ENCODE measurements at regions not wholly inside any gene's neighbourhood (a gene's known extent, or its start where the extent isn't known, plus 50 kb on each side); places are given as distances from the start of the nearest gene placed in this dataset.

- Mint-ChIP-seq H3K4me1 (ENCODE audit: low read depth, unreplicated experiment) (no peaks in the 10 kb centered on the region), H3K9me3 (ENCODE audit: low read depth, unreplicated experiment) (peaks cover 5% of the 10 kb centered on the region), H3K27me3 (ENCODE audit: unreplicated experiment) (no peaks in the 10 kb centered on the region), H3K27ac (ENCODE audit: unreplicated experiment) (no peak overlapping the region), H3K4me3 (ENCODE audit: low read depth, unreplicated experiment) (no peak overlapping the region), H3K36me3 (ENCODE audit: insufficient read depth, unreplicated experiment) (no peaks in the 10 kb centered on the region)
- BruUV-seq (replicated peaks): no TSS peak
- CTCF ChIA-PET: no interaction called here
- intact Hi-C loops (cut with micrococcal nuclease; ENCODE audit: unreplicated experiment): no loop called here
- DNase-seq: no peak
- TF ChIP-seq, protein P1, sequence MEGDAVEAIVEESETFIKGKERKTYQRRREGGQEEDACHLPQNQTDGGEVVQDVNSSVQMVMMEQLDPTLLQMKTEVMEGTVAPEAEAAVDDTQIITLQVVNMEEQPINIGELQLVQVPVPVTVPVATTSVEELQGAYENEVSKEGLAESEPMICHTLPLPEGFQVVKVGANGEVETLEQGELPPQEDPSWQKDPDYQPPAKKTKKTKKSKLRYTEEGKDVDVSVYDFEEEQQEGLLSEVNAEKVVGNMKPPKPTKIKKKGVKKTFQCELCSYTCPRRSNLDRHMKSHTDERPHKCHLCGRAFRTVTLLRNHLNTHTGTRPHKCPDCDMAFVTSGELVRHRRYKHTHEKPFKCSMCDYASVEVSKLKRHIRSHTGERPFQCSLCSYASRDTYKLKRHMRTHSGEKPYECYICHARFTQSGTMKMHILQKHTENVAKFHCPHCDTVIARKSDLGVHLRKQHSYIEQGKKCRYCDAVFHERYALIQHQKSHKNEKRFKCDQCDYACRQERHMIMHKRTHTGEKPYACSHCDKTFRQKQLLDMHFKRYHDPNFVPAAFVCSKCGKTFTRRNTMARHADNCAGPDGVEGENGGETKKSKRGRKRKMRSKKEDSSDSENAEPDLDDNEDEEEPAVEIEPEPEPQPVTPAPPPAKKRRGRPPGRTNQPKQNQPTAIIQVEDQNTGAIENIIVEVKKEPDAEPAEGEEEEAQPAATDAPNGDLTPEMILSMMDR (IDR thresholded peaks at IDR 0.05; ENCODE audit: unreplicated experiment): no peak
Observed at GRCh38 chr7:81140775-81141174, 221.9 kb upstream of the SEMA3C start.

DNA sequence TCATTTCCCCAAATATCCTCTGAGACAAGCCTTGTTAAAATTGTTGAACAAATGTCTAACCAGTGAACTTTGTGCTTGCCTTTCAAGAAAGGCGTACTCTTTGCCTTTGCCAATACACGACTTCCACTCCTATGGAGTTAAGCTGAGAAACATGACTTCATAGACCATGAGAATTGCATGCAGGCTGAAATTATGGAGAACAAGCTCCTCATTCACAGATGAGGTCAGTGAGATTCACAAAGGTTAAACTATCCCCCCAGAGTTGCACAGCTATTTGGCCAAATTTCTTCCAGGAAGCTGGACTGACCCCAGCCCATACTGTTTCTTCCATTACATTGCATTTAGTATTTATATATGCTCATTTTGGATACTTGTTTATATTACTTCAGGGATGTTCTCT lies 221.4 kb upstream of the SEMA3C start:
- Mint-ChIP-seq H3K9me3 (ENCODE audit: low read depth, unreplicated experiment) (peaks cover 5% of the 10 kb centered on the region), H3K27ac (ENCODE audit: unreplicated experiment) (no peak overlapping the region), H3K4me1 (ENCODE audit: low read depth, unreplicated experiment) (no peaks in the 10 kb centered on the region), H3K4me3 (ENCODE audit: low read depth, unreplicated experiment) (no peak overlapping the region), H3K36me3 (ENCODE audit: insufficient read depth, unreplicated experiment) (no peaks in the 10 kb centered on the region), H3K27me3 (ENCODE audit: unreplicated experiment) (no peaks in the 10 kb centered on the region)
- intact Hi-C loops (cut with micrococcal nuclease; ENCODE audit: unreplicated experiment): no loop called here
- no TSS peak for BruUV-seq (replicated peaks)
- TF ChIP-seq, protein P1 (IDR thresholded peaks at IDR 0.05; ENCODE audit: unreplicated experiment): no peak
- CTCF ChIA-PET: no interaction called here
- DNase-seq: no peak

- Mint-ChIP-seq H3K4me3 (ENCODE audit: low read depth, unreplicated experiment) (no peak overlapping the region), H3K36me3 (ENCODE audit: insufficient read depth, unreplicated experiment) (no peaks in the 10 kb centered on the region), H3K27ac (ENCODE audit: unreplicated experiment) (no peak overlapping the region), H3K9me3 (ENCODE audit: low read depth, unreplicated experiment) (peaks cover 3% of the 10 kb centered on the region), H3K4me1 (ENCODE audit: low read depth, unreplicated experiment) (no peaks in the 10 kb centered on the region), H3K27me3 (ENCODE audit: unreplicated experiment) (no peaks in the 10 kb centered on the region)
- DNase-seq: no peak
- TF ChIP-seq, protein P1 (IDR thresholded peaks at IDR 0.05; ENCODE audit: unreplicated experiment): no peak
- CTCF ChIA-PET: no interaction called here
- no TSS peak for BruUV-seq (replicated peaks)
- intact Hi-C loops (cut with micrococcal nuclease; ENCODE audit: unreplicated experiment): no loop called here
Observed at GRCh38 chr7:81138870-81139269, 220.0 kb upstream of the SEMA3C start.

GRCh38 chr7:81135324-81135723 lies 216.5 kb upstream of the SEMA3C start:
- TF ChIP-seq, protein P1 (IDR thresholded peaks at IDR 0.05; ENCODE audit: unreplicated experiment): no peak
- Mint-ChIP-seq H3K9me3 (ENCODE audit: low read depth, unreplicated experiment) (peaks cover 3% of the 10 kb centered on the region), H3K36me3 (ENCODE audit: insufficient read depth, unreplicated experiment) (no peaks in the 10 kb centered on the region), H3K27me3 (ENCODE audit: unreplicated experiment) (no peaks in the 10 kb centered on the region), H3K27ac (ENCODE audit: unreplicated experiment) (no peak overlapping the region), H3K4me1 (ENCODE audit: low read depth, unreplicated experiment) (no peaks in the 10 kb centered on the region), H3K4me3 (ENCODE audit: low read depth, unreplicated experiment) (no peak overlapping the region)
- DNase-seq: no peak
- no TSS peak for BruUV-seq (replicated peaks)
- CTCF ChIA-PET: no interaction called here
- intact Hi-C loops (cut with micrococcal nuclease; ENCODE audit: unreplicated experiment): no loop called here

GRCh38 chr7:81128011-81128410 lies 209.2 kb upstream of the SEMA3C start:
- Mint-ChIP-seq H3K27ac (ENCODE audit: unreplicated experiment) (no peak overlapping the region), H3K4me3 (ENCODE audit: low read depth, unreplicated experiment) (no peak overlapping the region), H3K9me3 (ENCODE audit: low read depth, unreplicated experiment) (peaks cover 12% of the 10 kb centered on the region), H3K27me3 (ENCODE audit: unreplicated experiment) (no peaks in the 10 kb centered on the region), H3K4me1 (ENCODE audit: low read depth, unreplicated experiment) (no peaks in the 10 kb centered on the region), H3K36me3 (ENCODE audit: insufficient read depth, unreplicated experiment) (no peaks in the 10 kb centered on the region)
- TF ChIP-seq, protein P1 (IDR thresholded peaks at IDR 0.05; ENCODE audit: unreplicated experiment): no peak
- CTCF ChIA-PET: no interaction called here
- no TSS peak for BruUV-seq (replicated peaks)
- intact Hi-C loops (cut with micrococcal nuclease; ENCODE audit: unreplicated experiment): no loop called here
- DNase-seq: no peak

All from Calu3 (cell line).